IgD-negative memory B cell (primary cell): ENCODE measurements at regions not wholly inside any gene's neighbourhood (a gene's known extent, or its start where the extent isn't known, plus 50 kb on each side); places are given as distances from the start of the nearest gene placed in this dataset.
"Not testable (repeated sequence)": the region's sequence is repeated elsewhere in the genome, so short reads cannot be mapped to it uniquely, and the experiment has no call there.

Experiments
- H3K27ac Mint-ChIP-seq, 3 donors: one replicate each; pipeline ENCODE4 v1.8.0; 2020 to 2022; ENCODE audit warnings: mild to moderate bottlenecking in 3 of 3, mixed read lengths in 3 of 3, moderate library complexity in 1 of 3
- H3K27me3 Mint-ChIP-seq: one replicate; pipeline ENCODE4 v1.8.0; 2021; ENCODE audit warnings: mixed read lengths
- H3K36me3 Mint-ChIP-seq: one replicate; pipeline ENCODE4 v1.8.0; 2020; ENCODE audit warnings: mild to moderate bottlenecking, mixed read lengths
- H3K4me1 Mint-ChIP-seq, 3 donors: one replicate each; pipeline ENCODE4 v1.8.0; 2020 to 2022; ENCODE audit warnings: mixed read lengths in 3 of 3, mild to moderate bottlenecking in 1 of 3
- H3K4me3 Mint-ChIP-seq, 4 donors: one replicate each; pipeline ENCODE4 v1.8.0; 2020 to 2022; ENCODE audit warnings: mild to moderate bottlenecking in 4 of 4, mixed read lengths in 4 of 4, moderate library complexity in 3 of 4
- H3K9me3 Mint-ChIP-seq, 3 donors: one replicate each; pipeline ENCODE4 v1.8.0; 2020 to 2021; ENCODE audit warnings: mixed read lengths in 3 of 3, mild to moderate bottlenecking in 1 of 3

- Mint-ChIP-seq H3K36me3 (peaks cover 2% of the 10 kb centered on the region), H3K27ac (no peak overlapping the region)
Measured at GRCh38 chr1:185531838-185532237, 202.4 kb upstream of the HMCN1 start.

GRCh38 chr1:185530215-185530614 is 204.0 kb upstream of the HMCN1 start:
- H3K27ac Mint-ChIP-seq, result no peak overlapping the region
- peaks cover 0 to 2% (median 0%) of the 10 kb centered on the region in 3 donors for H3K9me3 Mint-ChIP-seq
- H3K4me1 Mint-ChIP-seq, result peaks cover 6 to 19% (median 17%) of the 10 kb centered on the region in 3 donors
- peaks cover 2% of the 10 kb centered on the region for H3K36me3 Mint-ChIP-seq
- no peak overlapping the region for H3K4me3 Mint-ChIP-seq
- no peaks in the 10 kb centered on the region for H3K27me3 Mint-ChIP-seq

More at GRCh38 chr1:185531838-185532237, 202.4 kb upstream of the HMCN1 start:
- H3K9me3 Mint-ChIP-seq, result peaks cover 0 to 2% (median 0%) of the 10 kb centered on the region in 3 donors
- no peak overlapping the region for H3K4me3 Mint-ChIP-seq
- peaks cover under 1 to 13% (median 11%) of the 10 kb centered on the region in 3 donors for H3K4me1 Mint-ChIP-seq
- no peaks in the 10 kb centered on the region for H3K27me3 Mint-ChIP-seq

- Mint-ChIP-seq H3K4me1 (peaks cover 6 to 19% (median 17%) of the 10 kb centered on the region in 3 donors), H3K4me3 (no peak overlapping the region), H3K36me3 (peaks cover 2% of the 10 kb centered on the region), H3K9me3 (peaks cover 0 to 2% (median 0%) of the 10 kb centered on the region in 3 donors), H3K27me3 (no peaks in the 10 kb centered on the region), H3K27ac (no peak overlapping the region)
Measured at GRCh38 chr1:185529673-185530072, 204.5 kb upstream of the HMCN1 start.

GRCh38 chr1:185528084-185528676 is 206.0 kb upstream of the HMCN1 start:
- Mint-ChIP-seq H3K27ac (no peak overlapping the region), H3K4me1 (peaks cover 6 to 19% (median 17%) of the 10 kb centered on the region in 3 donors), H3K27me3 (no peaks in the 10 kb centered on the region)

GRCh38 chr1:185526344-185527307 is 207.6 kb upstream of the HMCN1 start:
- Mint-ChIP-seq H3K9me3 (peaks cover 0 to 3% (median 0%) of the 10 kb centered on the region in 3 donors), H3K36me3 (no peaks in the 10 kb centered on the region), H3K4me1 (peaks cover 6 to 19% (median 17%) of the 10 kb centered on the region in 3 donors), H3K4me3 (peak overlapping the region in 1 of 4 donors; percentile 53), H3K27me3 (no peaks in the 10 kb centered on the region), H3K27ac (peak overlapping the region in 2 of 3 donors; percentile 0 to 72)

More at GRCh38 chr1:185528084-185528676, 206.0 kb upstream of the HMCN1 start:
- H3K9me3 Mint-ChIP-seq, result peaks cover 0 to 4% (median 0%) of the 10 kb centered on the region in 3 donors
- H3K36me3 Mint-ChIP-seq, result peaks cover 2% of the 10 kb centered on the region
- H3K4me3 Mint-ChIP-seq, result no peak overlapping the region

- Mint-ChIP-seq H3K27ac (no peak overlapping the region), H3K27me3 (no peaks in the 10 kb centered on the region), H3K4me3 (no peak overlapping the region), H3K4me1 (no peaks in the 10 kb centered on the region), H3K36me3 (peaks cover 6% of the 10 kb centered on the region), H3K9me3 (peaks cover 7 to 15% (median 11%) of the 10 kb centered on the region in 3 donors)
Measured at GRCh38 chr1:185520188-185520920, 203.3 kb upstream of the IVNS1ABP start.

- H3K27ac Mint-ChIP-seq, result no peak overlapping the region
- no peaks in the 10 kb centered on the region for H3K27me3 Mint-ChIP-seq
- H3K9me3 Mint-ChIP-seq, result peaks cover 4 to 15% (median 11%) of the 10 kb centered on the region in 3 donors
- peaks cover 8% of the 10 kb centered on the region for H3K36me3 Mint-ChIP-seq
- H3K4me3 Mint-ChIP-seq, result no peak overlapping the region
- H3K4me1 Mint-ChIP-seq, result peaks cover 0 to 1% (median 0%) of the 10 kb centered on the region in 3 donors
Measured at GRCh38 chr1:185517808-185518419, 200.9 kb upstream of the IVNS1ABP start.

- not testable (repeated sequence) for H3K36me3 Mint-ChIP-seq, H3K4me3 Mint-ChIP-seq, H3K27ac Mint-ChIP-seq, H3K4me1 Mint-ChIP-seq, H3K27me3 Mint-ChIP-seq
- H3K9me3 Mint-ChIP-seq, result peaks cover 4 to 15% (median 11%) of the 10 kb centered on the region in 3 donors
Measured at GRCh38 chr1:185517301-185517700, 200.3 kb upstream of the IVNS1ABP start.

GRCh38 chr1:185515696-185516095 is 198.7 kb upstream of the IVNS1ABP start:
- Mint-ChIP-seq H3K36me3 (peaks cover 10% of the 10 kb centered on the region), H3K4me1 (peaks cover 0 to 1% (median 1%) of the 10 kb centered on the region in 3 donors), H3K4me3 (no peak overlapping the region), H3K9me3 (peaks cover 4 to 15% (median 11%) of the 10 kb centered on the region in 3 donors), H3K27me3 (no peaks in the 10 kb centered on the region), H3K27ac (no peak overlapping the region)

- Mint-ChIP-seq H3K36me3 (peaks cover 10% of the 10 kb centered on the region), H3K27ac (no peak overlapping the region), H3K27me3 (no peaks in the 10 kb centered on the region), H3K4me1 (peaks cover 0 to 1% (median 1%) of the 10 kb centered on the region in 3 donors), H3K4me3 (no peak overlapping the region), H3K9me3 (peaks cover 4 to 11% (median 10%) of the 10 kb centered on the region in 3 donors)
Measured at GRCh38 chr1:185514311-185514710, 197.3 kb upstream of the IVNS1ABP start.

- Mint-ChIP-seq H3K27ac (no peak overlapping the region), H3K4me1 (peaks cover 0 to 1% (median 1%) of the 10 kb centered on the region in 3 donors), H3K27me3 (no peaks in the 10 kb centered on the region)
Measured at GRCh38 chr1:185512442-185512841, 195.4 kb upstream of the IVNS1ABP start.

GRCh38 chr1:185501099-185501498 is 184.1 kb upstream of the IVNS1ABP start:
- Mint-ChIP-seq H3K4me3 (no peak overlapping the region), H3K27me3 (peaks cover 2% of the 10 kb centered on the region), H3K4me1 (no peaks in the 10 kb centered on the region), H3K36me3 (no peaks in the 10 kb centered on the region), H3K27ac (no peak overlapping the region), H3K9me3 (peaks cover 0 to 1% (median under 1%) of the 10 kb centered on the region in 3 donors)

More at GRCh38 chr1:185512442-185512841, 195.4 kb upstream of the IVNS1ABP start:
- Mint-ChIP-seq H3K9me3 (peaks cover 3 to 6% (median 5%) of the 10 kb centered on the region in 3 donors), H3K4me3 (no peak overlapping the region), H3K36me3 (peaks cover 7% of the 10 kb centered on the region)

GRCh38 chr1:185500001-185500626 is 183.1 kb upstream of the IVNS1ABP start:
- H3K27ac Mint-ChIP-seq, result no peak overlapping the region
- no peak overlapping the region for H3K4me3 Mint-ChIP-seq

GRCh38 chr1:185498207-185498606 is 181.2 kb upstream of the IVNS1ABP start:
- H3K9me3 Mint-ChIP-seq, result no peaks in the 10 kb centered on the region
- H3K27me3 Mint-ChIP-seq, result peaks cover 2% of the 10 kb centered on the region
- H3K4me3 Mint-ChIP-seq, result no peak overlapping the region
- no peaks in the 10 kb centered on the region for H3K36me3 Mint-ChIP-seq
- H3K27ac Mint-ChIP-seq, result no peak overlapping the region
- no peaks in the 10 kb centered on the region for H3K4me1 Mint-ChIP-seq

More at GRCh38 chr1:185500001-185500626, 183.1 kb upstream of the IVNS1ABP start:
- no peaks in the 10 kb centered on the region for H3K4me1 Mint-ChIP-seq
- H3K27me3 Mint-ChIP-seq, result peaks cover 2% of the 10 kb centered on the region
- no peaks in the 10 kb centered on the region for H3K9me3 Mint-ChIP-seq
- H3K36me3 Mint-ChIP-seq, result no peaks in the 10 kb centered on the region
